ENCODE measurements at regions not wholly inside any gene's neighbourhood (a gene's known extent, or its start where the extent isn't known, plus 50 kb on each side); places are given as distances from the start of the nearest gene placed in this dataset.
"Not testable (repeated sequence)": the region's sequence is repeated elsewhere in the genome, so short reads cannot be mapped to it uniquely, and the experiment has no call there.

DNA sequence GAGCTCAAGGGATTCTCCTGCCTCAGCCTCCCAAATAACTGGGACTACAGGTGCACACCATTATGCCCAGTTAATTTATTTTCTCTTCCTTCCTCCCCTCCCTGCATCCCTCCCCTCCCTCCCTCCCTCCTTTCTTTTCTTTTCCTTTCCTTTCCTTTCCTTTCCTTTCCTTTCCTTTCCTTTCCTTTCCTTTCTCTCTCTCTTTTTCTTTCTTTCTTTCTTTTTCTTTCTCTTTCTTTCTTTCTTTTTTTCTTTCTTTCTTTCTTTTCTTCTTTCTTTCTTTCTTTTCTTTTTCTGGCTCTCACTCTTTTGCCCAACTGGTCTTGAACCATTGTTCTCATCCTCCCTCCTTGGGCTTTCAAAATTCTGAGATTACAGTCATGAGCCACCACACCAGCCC is 873.0 kb upstream of the KLHL1 start:
- DNase-seq: not testable (repeated sequence)

DNA sequence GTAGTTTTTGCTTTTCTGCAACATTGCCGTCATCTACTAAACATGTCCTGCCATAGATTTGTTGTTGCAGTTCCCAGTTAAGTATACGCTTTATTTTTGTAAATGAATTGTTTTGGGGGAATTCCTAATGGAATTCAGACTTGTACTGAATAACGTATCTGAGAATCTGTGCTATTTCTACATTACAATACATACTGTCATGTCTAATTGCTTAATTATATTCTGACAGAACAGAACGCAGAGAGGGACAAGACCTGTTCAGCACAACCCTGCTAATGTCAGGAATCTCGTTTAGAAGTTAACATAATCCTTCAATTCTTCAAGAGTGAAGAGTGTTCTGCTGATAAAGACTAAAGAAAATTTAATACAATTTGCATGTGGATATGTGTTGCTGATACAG is 861.1 kb upstream of the KLHL1 start:
- no peak for DNase-seq

DNA sequence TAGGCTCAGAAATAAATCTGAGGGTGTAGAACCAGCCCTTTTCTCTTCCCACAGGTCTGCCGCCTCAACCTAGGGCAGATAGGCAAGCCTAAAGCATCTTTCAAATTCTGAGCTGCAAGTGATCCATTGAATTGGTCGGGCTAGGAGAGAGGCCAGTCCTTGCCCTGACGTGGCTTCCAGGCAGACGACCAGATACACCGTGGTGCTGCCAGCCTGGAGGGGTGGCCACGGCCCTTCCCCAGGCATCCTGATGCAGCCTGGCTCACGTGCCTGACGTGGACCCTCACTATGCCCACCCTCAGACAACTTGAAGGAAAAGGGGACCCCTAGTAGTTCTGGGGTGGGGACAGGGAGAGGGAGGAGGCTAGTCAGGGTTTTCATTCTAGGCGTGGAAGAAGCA is 859.3 kb upstream of the KLHL1 start:
- no peak for DNase-seq

DNA sequence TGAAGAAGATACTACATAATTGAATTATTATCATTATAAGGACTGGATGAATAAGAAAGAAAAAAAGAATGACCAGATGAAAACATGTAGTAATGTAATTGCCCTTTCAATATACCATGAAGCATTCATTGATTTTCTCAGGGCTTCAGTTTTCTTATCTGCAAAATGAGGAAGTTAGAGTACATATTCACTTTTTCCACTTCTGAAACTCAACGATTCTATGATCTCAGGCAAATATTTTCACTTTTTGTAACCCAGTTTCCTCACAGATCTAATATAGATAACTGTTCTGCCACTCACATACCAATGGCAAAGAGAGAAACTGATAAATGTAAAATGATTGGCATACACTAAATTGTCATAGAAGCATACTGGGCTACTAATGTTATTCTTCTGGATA is 856.6 kb upstream of the KLHL1 start:
- no peak for DNase-seq

DNA sequence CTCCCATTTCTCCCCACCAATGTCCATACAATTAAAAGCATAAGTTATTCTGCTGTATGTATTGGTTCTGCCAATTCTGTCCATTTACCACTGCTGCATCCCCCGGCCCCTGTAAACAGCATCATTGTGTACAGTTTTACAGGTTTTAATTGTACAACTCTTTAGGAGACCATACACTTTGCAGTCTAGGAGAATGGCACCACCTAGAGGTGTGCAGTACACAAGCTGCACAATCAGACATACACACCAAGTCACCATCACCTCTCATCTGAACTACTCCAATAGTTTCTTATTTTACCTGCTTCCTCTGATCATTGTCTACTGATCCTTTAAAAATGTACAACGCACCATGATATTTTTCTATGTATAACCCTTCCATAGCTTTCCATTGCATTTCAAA is 855.9 kb upstream of the KLHL1 start:
- DNase-seq: no peak

DNA sequence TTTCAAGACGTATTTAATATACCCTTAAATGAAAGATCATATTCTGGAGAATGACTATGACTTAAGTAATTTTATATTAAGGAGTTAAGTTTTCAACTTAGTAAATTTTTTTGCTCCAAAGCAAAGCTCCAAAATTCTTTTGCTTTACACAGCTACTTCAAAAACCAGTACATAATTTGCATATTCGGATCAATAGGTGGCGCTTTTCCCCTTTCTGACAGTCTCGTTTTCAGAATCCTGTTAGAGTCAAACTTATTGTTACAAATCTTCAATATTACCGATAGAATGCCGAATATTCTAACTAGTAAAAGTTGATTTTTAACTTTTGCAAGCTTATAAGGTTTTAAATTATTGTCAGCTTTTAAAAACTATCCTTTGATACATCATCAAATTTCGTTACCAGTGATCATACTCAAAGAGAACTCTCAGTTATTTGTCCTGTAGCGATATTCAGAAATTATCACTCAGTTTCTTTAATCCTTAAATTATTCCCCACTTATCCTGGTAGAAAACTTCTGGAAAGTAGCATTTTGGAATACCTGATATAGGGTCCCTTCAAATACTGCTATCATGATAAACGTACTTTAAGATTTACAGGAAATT is 852.7 kb upstream of the KLHL1 start:
- DNase-seq: no peak

DNA sequence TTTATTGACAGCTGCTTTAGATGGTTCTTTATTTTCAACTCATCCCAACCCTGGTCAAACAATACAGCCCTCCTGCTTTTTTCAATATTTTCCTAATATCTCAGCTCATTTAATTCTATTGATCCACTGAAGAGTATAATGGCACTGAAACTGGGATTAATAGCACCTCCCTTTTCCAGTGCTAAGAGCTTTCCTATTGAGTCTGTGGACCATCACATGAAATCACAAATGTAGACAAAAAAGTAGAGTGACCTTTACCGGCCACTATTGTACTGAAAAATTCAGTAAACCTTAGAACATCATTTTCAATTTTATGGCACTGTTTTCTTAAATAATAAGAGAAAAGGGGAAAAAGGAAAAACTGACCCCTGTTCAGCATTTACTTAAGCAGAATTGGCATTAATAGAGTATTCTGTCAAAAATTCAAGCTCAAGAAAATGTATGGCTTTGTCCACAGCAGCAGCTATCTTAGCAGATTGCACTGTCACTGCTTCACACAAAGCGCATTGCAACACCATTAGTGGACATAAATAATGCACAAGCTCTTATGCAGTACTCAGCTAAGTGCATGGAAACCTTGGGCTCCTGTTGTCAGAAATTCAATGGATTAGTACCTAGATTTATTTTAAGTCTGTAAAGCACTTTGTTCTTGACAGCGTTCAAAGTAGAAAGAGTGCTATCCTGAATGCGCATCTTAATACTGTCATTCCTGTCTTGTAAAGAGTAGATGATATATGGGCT is 851.0 kb upstream of the KLHL1 start:
- DNase-seq: no peak

DNA sequence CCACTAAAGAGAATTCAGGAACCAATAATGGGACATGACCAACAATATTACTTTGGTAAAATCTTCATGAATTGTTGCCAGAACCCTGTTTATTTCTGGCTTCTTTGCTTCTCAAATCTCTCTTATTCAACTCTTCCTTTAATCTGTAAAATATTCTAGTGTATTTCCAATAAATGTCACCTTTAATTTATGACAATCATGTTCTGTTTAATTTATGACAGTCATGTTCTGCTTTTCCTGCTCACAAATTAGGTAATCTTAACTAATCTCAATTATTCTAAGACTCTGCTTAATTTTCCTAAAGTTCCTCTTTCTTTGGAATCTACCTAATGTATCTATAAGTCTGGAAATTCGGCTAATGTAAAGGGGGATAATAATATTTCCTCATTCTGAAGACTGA is 847.6 kb upstream of the KLHL1 start:
- no peak for DNase-seq

DNA sequence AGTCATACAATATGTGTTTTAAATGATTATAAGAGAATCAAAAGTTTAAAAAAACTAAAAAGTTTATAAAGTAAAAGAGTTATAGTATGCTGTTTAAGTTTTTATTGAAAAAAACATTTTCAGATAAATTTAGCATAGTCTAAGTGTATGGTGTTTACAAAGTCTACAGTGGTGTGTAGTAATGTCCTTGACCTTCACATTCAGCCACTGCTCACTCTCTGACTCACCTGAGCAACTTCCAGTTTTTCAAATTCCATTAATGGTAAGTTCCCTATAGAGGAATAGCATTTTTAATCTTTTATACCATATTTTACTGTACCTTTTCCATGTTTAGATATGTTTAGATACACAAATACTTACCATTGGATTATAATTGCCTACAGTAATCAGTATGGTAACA is 842.4 kb upstream of the KLHL1 start:
- no peak for DNase-seq

DNA sequence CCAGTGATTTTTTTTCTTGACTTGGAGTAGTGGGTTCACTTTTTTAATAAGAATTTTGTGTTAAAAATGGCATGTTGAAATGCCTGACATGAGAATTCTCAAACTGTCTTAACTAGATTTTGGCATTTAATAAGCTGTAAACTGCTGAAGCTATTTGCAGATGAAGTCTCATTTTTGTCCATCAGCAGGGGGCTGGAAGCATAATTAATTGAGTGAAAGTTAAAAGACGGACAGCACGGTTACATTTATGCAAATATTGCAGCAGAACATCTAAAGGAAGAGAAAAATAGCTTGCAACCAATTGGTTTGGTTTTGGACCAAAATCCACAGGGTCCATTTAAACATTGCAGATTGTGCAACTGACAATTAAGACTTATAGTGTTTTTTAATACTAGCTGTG is 837.3 kb upstream of the KLHL1 start:
- DNase-seq: no peak

DNA sequence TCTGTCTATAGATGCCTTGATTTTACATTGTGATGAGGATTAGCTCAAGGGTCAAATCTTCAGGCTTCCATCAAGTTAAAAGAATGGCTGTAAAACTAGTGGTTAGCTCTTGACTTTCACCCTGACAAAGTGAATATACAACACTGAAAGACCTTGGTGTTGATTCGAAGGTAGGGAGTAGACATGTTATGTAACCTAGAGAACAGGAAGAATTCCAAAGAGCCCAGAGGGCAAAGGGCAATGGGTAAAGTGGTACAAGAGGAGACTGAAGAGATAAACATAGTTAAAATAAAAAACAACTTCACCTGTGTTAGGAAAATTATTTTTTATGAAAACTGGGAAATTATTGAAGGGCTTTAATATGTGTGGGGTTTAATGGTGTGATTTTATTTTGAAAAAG is 833.2 kb upstream of the KLHL1 start:
- DNase-seq: no peak

DNA sequence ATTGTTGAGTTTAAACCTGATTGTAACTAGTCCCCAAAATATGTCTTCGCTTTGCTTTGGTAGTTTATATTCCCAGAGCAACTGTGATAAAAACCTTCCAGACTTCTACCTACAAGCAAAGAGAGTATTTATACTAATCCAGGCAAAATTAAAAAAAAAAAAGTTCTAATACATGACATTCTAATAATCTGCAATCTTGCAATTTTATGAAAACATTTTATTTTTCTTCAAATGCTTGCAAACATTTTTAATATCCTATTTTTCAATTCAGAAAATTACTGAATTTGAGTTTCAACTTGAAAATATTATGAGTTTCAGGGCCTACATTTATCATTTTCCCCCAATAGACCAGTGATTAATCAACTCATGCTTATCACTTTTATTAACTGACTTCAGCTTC is 830.2 kb upstream of the KLHL1 start:
- no peak for DNase-seq

DNA sequence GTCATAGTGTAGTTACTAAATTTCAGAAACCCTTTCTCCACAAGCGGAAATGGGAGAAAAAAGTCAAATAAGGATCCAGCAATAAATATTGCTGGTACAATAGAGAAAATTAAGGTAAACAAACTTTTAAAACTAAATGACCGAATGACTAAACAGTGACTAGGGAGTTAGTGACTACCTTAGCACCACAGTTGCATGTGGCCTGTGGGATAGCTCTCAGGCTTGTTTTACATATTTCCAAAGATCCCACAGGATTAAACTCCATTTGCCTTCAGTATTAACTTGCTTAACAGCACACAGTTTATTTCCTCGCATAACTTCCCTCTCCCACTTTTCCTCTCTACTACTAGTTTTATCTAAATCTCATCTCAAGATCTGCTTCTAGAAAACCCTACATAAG is 824.3 kb upstream of the KLHL1 start:
- no peak for DNase-seq

DNA sequence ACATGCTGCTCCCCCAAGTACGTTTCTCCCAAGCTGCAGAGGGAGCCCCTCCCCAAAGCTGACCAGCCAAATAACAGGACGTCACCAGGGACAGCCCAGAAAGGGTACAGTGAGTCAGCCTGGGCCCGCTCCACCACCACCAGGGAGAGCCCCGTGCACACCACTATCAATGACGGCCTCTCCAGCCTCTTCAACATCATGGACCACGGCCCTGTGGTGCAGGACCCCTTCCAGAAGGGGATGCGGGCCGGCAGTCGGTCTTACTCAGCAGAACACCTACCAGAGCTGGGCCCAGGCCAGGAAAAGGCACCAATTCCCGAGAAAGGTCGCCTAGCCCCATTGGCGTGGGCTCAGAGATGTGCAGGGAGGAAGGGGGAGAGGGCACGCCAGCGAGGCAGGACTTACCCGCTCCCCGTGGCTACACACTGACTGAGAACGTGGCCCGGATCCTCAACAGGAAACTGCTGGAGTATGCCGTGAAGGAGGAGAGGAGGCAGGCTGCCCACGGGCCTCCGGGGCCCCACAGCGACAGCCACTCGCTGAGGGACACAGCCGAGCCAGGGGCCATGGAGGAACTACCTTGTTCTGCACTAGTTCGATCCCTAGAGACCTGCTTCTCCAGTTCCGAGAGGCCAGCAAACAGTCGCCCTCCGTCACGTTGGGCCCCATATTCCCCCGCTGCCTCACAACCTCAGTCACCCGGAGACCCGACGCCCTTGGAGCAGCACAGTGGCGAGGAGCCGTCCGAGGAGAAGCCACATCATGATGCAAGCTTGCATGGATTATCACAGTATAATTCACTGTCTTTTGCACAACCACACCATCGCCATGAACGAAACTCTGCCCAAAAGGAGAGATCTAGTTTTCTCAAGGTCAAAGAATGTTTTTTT is 815.9 kb upstream of the KLHL1 start:
- DNase-seq: no peak

DNA sequence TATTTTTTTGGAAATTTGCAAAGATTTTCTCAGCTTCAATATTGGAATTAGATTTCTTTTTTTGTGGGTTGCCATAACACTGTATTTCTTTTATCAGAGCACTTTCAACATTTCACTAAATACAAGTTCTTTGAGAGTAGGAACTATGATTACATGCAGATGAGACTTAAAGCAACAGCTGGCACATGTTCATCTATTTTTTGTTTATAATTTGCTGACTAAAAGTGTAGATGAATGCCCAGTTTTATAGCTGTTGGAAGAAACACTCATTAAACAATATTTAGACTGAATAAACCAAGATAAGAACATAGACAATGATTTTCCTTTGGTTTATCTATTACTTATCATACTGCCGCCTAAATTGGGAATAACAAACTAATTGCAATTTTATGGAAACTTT is 803.0 kb upstream of the KLHL1 start:
- no peak for DNase-seq

DNA sequence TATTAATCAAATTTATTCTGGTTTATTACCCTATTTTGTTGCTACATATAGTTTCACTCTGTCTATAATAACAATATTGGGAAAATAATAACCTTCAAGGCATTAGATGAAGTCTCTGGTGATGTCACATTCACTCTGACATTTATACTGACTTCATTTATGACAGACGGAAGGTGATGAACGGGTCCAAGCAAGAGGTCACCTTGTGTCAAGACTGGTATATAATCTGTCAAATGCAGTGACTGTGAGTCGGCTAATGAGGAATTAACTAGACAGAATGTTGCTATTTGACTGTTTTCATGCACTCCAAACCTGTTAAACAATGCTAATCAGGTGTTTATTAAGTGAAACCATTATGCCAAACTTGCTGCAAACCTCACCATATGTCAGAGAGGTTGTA is 800.5 kb upstream of the KLHL1 start:
- no peak for DNase-seq

DNA sequence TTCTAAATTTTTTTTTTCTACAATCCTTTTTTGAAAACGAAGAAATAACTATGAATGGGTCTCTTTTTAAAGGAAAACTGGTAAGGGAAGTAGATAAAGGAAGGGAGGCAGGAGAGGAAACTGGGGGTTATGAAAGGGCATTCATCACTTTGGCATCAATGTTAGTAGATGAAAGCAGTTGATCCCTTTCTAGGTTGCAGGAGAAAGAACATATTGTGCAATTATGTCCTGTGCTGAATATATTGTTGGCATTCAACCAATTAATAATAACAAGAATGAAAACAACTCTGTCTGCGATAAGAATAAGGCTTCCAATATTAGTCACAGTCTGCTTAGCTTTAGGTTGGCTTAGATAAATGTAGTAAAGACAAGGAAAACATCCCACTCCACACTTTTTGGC is 796.8 kb upstream of the KLHL1 start:
- DNase-seq: no peak

DNA sequence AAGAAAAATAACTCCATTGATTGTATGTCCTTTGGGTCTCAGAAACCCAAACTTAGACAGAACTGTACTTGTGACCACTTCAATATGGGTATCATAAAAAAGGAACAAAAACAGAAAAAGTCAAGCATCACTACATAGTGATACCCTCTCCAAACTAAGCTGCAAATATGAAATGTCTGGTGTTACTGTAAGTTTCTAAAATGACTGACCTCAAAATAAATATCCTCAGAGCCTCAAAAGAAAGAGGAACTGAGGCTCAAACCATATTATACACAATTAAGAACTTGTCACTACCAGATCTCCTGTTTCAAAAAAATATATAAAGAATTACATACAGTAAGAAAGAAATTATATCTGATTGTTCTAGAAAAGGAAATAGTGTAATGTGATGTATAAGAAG is 787.9 kb upstream of the KLHL1 start:
- DNase-seq: no peak

DNA sequence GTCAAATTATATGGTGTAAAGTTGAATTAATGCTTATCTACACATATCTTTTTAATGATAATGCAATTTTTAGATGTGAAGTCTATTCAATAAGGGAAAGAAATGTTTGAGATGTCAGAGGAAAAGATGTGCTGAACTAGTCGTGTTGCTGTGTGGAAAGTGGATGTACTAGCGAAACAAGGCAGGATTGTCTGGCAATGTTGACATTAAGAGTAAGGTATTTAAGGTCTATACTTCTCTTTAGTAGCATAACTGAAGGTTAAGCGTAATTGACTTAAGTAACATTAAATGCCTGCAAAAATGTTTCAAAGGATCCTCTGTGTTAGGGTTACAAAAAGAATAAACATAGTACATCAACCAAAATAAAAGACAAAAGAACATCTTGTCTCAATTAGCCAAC is 787.3 kb upstream of the KLHL1 start:
- no peak for DNase-seq

DNA sequence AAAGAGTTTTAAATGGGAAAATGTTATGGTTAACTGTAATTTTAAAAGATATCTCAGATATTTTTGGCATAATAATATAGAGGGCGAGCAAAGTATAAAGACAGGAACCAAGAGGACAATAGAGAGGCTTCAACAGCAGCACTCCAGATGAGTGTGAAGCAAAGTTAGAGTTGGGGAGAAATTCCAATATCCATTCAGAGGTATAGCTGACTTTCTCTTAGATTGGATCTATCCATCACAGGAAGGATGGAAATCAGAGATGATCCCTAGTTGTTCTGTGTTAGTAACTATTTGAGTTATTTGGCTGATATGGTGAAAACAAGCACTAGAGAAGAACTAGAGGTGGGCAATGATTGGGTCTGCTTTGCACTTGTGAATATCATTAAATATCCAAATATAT is 786.0 kb upstream of the KLHL1 start:
- DNase-seq: no peak

DNA sequence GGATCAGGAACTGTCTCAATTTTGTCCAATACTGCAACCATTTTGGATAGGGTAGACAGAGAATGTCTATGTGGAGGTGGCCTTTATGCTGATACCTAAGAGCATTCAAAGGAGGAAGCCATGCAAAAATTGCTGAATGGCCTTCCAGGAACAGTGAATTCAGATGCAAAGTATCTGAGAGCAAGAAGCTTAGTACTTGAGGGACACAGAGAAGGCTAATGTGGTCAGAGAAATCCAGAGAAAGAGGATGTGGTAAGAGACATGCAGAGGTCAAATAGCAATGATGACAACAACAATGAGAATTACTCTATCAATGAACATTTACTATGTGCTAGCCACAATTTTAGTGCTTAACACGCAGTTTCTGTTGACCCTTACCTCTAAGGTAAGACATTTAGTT is 785.6 kb upstream of the KLHL1 start:
- no peak for DNase-seq

DNA sequence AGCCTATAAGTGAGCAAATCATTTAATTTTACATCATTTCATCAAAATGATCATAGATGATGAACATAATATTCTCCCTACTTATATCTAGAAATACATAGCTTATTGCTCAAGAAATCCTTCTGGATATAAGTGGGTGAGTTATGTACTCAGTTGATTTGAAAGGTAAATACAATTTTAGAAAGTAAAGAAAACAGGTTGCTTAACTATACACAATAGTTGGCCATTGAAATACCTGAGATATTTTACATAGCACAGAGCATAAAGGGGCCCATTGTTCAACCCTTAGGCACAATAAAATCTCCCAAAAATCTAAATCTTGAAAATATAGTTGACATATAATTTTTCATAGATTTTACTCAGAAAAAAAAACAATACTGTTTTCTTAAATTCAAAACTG is 782.0 kb upstream of the KLHL1 start:
- DNase-seq: no peak

DNA sequence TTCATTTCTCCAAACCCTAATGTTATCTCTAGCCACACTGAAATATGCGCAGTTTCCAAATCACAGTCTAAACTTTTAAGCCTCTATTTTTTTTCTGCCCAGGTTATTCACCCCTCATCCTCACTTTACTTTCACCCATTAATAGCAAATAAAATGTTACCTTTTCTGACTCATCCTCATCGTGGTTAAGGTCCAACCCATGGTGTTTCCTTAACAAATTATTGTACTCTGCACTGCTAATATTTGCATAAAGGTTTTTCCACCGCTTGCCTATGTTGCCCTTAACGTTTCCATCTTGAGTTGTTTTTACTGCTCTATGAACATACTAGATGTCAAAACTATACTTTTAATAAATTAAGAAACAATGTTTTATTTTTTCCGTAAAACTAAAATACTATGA is 780.9 kb upstream of the KLHL1 start:
- DNase-seq: no peak

DNA sequence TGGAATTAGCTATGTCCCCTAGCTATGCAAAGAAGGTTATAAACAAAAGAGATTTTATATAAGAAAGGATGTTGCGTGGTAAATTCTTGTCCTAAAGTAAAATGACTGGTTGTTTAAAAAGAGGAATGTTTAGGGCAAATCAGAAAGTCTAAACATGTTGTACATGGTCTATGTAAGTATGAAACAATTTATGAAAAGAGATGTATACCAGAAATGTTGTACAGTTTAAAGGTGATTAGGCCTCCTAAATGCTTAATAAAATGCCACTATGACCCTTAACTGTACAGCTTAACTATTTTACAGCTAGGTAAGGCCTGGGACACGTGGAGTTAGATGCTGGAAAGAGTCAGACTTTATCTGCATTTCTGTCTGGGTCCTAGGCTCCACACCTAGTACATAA is 775.9 kb upstream of the KLHL1 start:
- no peak for DNase-seq
